ENCODE measurements at regions not wholly inside any gene's neighbourhood (a gene's known extent, or its start where the extent isn't known, plus 50 kb on each side); places are given as distances from the start of the nearest gene placed in this dataset.
"Not testable (repeated sequence)": the region's sequence is repeated elsewhere in the genome, so short reads cannot be mapped to it uniquely, and the experiment has no call there.

DNA sequence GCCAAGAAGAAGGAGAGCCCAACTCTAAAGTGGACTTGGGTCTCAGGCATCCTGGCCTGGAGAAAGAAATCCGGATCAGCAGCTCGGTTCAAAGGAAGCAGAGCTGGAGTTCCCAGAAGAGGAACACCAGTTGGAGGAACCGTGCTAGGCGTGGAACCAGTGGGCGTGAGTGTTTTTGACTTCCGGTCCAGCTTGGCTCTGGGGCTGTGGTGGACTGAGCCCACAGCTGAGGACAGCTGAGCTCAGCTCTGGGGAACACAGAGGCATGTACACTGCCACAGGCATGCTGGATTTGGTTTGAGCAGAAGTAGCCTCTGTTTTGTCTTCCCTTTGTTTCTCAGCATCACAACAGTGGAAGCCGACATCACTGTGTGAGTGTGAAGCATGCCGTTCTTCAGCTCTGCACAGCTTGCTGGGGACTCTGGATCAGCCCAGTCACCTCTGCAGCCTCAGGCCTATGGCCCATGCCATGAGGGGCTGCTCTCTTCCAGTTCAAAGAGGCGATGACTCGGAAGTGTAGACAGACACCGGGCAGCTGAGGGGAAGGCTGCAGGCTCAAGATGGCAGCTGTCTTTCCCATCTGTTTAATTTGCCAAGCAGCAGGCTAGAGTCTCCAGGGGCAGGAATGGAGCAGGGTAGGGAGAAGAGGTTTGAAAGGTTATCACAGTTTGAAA is 185.8 kb upstream of the UBE3A start:
- DNase-seq = no peak

DNA sequence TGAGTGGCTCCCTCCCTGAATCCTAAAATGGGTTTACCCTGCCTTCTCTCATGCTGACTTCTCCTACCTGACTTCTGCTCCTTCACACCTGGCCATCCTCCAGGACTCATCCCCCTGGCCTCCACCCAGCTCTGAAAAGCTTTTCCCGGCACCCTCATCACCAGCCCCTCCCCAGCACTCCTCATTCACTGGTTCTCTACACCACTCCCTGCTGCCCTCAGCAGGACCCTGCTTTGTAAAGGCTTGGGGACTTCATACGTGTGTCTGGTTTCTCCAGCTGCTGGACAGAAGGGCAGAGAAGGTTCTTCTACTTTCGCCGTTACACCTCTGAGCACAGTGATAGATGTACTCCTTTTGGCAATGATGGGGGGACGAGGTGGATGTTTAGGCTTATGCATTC is 184.9 kb upstream of the UBE3A start:
- no peak for DNase-seq

DNA sequence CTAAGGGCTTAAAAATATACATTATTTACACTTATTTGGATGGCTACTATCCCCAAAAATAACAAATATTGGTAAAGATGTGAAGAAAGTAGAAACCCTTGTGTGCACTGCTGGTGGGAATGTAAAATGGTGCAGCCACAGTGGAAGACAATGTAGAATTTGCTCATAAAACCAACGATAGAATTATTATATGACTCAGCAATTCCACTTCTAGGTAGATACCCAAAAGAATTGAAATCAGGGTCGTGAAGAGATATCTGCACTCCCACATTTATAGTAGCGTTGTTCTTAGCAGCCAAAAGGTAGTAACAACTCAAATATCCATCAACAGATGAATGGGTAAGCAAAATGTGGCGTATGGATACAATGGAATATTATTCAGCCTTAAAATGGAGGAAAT is 181.6 kb upstream of the UBE3A start:
- no peak for DNase-seq

DNA sequence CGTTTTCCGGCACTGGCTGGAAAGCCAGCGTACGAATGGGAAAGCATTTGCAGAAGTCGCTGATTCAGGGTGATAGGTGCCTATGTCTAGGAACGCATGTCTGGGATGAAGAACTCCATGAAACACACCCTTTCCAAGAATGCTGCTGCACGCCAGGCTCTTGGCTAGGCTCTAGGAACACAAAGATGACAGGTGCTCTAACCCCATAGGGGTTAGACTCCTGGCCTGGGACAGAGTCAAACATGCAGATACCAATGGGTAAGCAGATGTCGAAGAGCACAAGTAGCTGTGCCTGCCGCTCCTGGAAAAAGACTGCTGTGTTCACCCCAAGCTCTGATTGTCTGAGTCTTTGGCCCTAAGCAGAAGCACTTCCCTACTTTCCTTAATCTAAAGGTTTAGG is 180.9 kb upstream of the UBE3A start:
- no peak for DNase-seq

DNA sequence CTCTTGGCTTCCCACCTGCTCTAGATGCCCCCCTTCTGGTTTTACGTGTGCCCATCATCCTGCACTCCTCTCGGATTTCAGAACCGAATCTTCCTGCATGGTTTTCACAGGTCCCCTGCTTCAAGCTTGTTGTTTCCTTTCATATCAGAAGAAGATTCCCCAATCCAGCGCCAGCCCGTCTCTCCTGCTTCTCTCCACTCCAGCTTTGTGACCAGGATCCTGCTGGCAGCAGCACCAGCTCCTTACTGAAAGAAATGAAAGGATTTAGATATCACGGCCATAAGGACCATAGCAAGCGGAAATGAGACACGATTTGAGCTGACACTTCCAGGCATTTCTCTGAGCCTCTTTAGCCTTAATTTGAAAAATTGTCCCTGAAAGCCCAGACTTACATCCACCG is 180.3 kb upstream of the UBE3A start:
- no peak for DNase-seq

DNA sequence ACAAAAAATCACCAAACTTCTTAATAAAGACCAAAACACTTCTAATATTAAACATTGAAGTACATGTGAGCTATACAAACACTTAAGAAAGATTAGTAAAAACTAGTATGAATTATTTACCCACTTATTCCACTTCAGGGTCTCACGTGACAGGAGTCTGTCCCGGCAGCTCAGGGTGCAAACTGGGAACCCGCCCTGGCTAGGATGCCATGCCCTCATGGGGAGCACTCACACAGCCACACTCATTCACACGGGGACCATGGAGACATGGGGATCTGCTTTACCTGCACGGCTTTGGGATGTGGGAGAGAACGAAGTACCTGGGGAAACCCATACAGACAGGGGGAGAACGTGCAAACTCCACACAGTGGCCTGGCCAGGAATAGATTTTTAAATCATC is 179.3 kb upstream of the UBE3A start:
- DNase-seq = no peak

DNA sequence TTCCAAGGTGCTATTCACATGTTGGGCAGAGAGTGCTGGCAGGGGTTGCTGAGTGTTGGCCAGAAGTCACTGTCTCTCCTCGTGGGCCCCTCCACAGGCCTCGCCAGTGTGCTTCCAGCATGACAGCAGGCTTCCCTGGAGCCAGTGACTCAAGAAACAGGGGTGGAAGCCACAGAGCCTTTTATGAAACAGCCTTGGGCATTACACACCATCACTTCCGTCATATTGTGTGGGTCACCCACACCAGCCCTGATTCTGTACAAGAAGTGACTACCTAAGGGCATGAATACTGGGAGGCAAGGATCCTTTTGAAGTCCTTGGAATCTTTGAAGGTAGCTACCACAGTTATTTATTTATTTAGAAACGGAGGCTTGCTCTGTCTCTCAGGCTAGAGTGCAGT is 177.6 kb upstream of the UBE3A start:
- DNase-seq = peak in 1 of 14 donors; percentile 13

DNA sequence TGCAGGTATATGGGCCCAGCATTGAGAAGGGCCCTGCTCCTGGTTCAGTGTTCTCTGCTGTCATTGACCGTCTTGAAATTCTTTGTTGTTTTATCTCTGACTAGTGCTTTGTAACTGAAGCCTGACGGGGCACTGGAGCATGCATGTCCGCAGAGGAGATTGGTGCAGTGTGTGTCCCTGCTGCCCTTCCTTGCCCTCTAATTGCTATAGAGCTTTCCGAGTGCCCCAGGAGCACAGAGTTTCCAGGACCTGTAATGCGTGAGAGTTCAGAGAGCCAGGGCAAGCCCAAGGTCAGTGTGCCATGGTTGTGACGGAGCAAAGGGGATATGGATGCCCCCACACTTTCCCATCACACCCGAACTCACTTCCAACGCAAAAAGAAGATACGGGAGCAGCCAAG is 174.3 kb upstream of the UBE3A start:
- no peak for DNase-seq

DNA sequence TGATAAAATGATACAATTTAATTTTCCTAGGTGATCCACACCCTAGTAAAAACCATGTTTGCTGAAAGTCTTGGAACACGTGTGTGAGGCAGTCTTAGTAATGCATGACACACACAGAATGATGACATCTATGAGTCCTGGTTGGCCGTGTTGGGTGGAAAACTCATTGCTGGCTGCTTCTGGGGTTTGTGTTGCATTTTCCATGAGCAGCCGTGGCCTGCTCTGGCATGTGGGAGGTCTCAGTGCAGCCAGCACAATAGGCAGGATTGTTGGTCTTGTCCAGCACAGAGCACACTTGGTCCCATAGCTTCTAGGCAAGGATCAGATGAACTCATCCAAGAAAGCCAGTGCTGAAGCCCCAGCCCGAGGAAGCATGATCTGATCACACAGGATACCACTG is 172.8 kb upstream of the UBE3A start:
- DNase-seq = peak in 5 of 14 donors; percentile 3 to 24 (median 6)

DNA sequence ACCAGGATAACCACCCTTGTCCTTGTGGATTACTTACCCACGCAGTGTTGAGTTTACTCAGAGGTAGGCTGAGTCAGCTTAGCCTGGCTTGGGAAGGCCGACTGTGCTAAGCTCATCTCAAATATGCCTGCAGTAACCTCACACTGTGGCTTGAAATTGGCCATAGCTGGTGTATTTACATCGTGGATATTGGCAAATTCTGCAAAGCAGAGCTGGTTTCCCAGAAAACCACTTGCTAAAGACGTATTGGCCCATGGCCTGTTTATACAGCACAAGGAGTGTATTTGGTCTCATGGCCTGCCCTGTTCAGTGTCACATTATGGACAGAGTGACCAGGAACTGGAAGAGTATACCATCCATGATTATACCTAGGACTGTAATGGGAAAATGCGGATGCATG is 170.5 kb upstream of the UBE3A start:
- no peak for DNase-seq

DNA sequence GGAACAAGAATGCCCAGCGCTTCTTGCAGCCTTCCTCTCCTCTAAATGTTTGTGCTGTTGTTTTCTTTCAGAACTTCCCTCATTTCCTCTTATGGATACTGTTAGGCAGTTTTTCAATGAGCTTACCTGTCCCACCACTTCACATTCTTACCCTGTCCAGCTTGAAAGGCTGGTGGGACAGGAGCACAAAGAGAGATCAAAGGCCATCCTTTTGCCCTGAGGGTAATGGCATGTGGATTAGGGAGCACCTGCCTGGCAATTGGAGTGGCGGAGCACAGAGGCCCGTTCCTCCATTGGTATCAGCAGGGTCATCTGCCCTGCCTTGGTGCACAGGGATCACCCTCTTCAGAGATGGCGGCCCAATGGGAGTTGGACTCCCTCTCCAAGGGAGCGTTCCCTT is 170.1 kb upstream of the UBE3A start:
- no peak for DNase-seq

DNA sequence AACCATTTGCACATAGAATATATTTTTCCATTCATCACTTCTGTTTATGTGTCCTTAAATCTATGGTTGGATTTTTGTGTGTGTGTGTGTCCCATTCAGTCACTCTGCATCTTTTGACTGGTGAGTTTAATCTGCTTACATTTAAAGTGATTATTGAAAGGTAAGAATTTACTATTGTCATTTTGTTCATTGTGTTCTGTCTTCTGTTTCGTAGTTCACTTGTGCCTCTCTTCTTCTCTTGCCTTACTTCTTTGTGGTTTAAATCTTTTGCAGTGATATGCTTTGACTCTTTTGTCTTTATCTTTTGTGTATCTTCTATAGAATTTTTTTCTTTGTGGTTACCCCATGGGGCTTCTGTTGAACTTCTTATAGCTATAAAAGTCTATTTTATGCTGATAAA is 166.3 kb upstream of the UBE3A start:
- DNase-seq = no peak

DNA sequence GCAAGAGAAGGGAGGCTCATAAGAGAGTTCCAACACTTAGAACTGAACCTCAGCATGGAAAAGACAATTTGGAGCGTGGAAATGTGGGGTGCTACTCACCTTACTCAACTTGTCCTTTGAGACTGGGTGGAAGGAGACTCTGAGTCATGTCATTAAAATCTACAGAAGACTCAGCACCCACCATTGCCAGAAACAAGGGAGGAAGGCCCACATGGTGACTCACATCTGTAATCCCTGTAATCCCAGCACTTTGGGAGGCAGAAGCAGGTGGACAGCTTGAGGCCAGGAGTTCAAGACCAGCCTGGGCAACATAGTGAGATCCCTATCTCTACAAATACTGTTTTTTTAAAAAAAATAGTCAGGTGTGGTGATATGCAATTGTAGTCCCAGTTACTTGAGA is 161.9 kb upstream of the UBE3A start:
- DNase-seq = no peak

DNA sequence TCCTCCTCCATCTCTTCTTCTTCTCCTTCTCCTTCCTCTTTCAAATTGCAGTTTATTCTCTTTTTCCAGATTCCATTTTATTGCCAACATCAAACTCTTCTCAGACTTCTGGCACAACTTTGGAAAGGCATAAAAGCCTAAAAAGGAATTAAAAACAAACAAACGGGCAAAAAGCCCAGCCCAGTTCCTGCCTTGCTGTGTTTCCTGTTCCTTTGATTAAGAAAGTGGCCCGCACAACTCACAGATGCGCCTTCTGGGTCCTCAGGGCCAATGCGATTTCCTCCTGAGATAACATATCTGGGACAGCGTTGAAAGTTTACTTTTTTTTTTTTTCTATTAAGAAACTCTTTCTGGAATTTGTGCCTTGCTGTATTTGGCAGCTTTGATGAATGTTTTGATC is 158.7 kb upstream of the UBE3A start:
- DNase-seq = no peak

DNA sequence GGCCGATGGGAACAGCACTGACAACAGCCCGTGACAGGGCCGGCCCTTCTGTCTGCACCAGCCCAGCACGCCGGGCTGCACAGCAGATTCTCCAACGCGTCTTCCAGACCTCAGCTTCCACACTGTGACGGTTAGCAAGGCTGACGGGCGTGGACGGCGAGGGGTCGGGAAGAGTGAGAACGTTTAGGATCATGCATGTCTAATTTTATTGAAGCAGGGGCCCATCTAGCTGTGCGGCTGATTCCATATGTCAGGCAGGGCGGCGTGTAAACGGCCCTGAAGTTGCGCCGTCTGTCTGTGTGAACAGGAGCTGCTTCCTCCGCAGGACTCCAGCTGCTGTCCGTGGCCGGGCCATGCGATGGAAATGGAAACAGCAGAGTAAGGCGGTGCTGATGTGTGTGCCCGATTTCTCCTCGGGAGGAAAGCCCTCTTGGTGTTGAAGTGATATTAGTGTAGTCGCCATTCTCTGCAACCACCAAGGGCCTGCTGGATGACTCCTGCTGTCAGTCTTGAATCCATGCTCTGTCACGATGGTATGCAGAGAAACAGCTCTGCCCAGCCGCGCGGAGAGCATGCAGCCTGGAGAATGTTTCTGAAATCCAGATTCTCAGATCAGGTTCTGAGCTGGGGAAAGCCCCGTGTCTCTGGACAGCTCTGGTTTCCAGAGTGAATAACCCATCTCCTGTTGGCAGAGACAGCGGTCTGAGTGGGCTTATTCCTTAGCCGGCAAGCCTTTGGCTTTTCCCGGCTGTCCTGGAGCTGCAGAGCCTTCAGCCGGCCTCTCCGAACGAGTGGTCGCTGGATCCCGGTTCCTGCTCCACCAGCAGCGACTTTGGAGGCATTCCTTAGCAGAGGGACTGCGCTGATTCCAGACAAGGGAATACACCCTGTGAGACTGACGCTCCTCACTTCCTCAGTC is 158.1 kb upstream of the UBE3A start:
- DNase-seq = peak in 1 of 14 donors; percentile 5

DNA sequence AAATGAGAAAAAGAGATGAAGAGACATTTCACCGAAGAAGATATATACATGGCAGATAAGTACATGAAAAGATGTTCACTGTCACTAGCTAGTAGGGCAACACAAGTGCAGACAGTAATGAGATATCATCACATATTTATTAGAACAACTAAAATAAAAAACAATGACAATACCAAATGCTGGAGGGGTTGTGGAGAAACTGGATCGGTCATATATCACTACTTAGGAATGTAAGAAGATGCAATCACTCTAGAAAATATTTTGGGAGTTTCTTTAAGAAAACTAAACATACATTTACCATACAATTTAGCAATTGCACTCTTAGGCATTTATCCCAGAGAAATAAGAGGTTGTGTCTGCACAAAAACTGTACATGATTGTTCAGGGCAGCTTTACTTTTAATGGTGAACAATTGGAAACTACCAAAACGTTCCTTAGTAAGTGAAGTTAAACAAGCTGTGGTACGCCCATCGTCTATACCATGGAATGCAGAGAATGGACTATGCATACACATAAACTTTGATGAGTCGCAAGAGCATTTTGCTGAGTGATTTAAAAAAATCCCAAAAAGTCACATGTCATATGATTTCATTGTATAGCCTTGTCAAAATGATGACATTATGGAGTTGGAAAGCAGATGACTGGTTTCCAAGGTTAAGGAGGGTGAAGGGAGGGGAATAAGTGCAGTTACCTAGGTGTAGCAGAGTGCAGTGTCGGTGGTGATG is 149.0 kb upstream of the UBE3A start:
- no peak for DNase-seq

DNA sequence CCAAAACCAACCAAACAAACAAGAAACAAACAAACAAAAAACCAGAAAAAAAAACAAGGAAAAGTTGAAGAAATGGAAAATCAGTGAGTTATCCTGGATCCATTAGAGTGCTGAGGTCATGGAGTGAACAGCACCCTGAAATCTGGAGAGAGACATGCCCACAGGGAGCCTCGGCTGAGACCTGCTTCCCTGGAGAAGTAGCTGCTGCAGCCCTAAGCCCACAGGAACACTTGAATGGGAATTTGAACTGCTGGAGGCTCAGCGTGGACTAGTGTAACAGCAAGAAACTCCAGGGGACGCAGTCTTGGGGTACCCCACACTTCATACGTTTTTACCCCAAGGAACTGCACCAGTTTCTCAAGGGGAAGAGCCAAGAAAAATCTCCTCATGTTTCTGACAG is 144.1 kb upstream of the UBE3A start:
- DNase-seq = no peak

DNA sequence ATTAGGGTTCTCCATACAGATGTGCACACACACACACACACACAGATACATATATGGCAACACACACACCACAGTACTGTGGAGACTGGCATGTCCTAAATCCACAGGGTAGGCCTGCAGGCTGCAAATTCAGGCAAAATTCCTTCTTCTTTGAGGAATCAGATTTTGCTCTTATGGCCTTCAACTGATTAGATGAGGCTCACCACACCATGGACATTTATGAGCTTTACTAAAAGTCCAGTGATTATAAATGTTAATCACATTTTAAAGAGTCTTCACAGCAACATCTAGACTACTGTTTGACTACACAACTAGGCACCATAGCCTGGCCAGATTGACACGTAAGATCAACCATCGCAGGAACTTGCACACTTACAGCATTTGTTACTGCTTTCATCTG is 140.3 kb upstream of the UBE3A start:
- no peak for DNase-seq

DNA sequence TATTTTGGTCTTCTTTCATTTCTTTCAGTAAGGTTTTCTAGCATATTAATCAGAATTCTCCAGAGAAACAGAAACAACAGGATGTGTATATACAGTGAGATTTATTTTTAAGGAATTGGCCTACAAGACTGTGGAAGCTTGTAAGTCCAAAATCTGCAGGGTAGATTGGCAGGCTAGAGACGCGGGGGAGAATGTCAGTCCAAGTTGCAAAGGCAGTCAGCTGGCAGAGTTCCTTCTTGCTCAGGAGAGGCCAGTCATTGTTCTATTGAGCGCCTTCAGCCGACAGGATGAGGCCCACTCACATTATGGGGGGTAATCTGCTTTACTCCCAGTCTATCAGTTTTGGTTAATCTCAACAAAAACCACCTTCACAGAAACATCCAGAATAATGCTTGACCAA is 133.4 kb upstream of the UBE3A start:
- no peak for DNase-seq

DNA sequence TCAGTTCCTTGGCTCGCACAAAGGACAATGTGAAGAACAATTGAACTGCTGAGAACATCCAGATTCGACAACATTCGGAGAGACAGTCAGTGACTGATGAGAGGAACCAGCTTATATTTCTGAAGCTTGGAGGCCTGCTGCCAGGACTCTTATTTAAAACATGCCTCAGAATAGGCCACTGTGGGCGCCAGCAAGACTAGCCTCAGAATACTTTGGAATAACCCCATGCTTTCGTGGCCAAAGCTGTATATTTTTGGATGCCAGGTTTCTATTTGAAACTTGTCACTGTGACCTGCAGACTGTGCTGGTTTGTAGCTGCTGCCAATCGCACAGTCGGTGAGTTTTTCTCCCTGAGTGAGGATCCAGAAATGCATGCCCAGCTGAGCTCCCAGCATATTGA is 129.9 kb upstream of the UBE3A start:
- DNase-seq = peak in 7 of 14 donors; percentile 3 to 80 (median 12)

DNA sequence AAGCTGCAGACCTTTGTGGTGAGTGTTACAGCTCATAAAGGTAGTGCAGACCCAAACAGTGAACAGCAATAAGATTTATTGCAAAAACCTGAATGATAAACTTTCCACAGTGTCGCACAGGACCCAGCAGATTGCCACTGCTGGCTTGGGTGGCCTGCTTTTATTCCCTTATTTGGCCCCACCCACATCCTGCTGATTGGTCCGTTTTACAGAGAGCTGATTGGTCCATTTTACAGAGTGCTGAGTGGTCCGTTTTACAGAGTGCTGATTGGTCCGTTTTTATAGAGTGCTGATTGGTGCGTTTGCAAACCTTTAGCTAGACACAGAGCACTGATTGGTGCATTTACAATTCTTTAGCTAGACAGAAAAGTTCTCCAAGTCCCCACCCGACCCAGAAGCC is 127.7 kb upstream of the UBE3A start:
- not testable (repeated sequence) for DNase-seq

DNA sequence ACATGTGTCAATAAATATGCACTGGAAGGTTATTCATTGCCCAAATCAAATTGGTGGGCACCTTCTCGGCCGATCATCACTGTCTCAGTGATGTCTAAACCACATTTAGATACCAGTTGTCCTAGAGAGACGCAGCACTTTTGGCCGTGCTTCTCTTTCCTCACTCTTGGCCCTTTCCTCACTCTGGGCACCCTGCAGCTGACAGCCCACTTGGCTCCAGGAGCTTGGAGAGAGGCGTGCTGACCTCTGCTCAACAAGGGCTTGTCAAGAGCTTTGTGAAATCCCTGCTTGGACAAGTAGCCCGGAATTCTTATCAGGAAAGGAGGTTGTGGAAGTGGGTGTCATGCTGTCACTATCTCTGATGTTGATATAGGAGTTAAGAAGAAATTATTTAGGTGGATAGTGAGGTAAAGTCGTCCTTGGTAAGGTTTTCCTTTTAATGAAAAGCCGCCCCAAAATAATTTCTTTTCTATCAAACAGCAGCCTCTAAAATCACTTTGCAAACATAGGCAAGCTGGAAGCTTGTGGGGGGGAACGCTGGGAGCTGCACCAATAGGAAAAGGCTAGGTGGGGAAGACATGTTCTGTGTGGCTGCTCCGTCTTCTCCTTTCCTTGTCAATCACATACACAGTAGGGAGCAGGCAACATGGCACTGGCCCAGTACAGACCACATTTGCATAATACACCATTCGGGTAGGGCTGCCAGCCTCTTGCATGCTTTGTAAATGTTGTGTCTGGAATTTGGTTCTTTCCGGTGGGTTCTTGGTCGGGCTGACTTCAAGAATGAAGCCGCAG is 126.8 kb upstream of the UBE3A start:
- no peak for DNase-seq

DNA sequence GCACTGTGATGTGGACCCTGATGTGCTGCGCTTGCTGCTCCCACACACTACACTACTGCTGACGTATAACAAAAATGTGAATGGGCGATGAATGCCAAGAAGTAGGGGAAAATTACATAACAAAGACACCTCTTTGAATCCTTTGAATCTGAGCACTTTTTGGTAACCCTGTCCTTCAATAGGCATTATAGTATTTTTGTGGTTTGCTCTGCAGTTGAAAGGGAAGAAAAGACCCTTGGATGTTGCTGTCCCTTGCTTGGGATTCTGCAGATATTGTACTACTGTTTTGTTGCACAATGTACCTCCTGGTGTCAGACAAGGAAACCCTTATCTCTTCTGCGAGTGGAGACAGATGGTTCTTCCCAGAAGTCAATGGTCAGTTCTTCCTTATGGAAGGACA is 124.8 kb upstream of the UBE3A start:
- no peak for DNase-seq
